Vagina (tissue), 2 donors: ENCODE measurements at regions not wholly inside any gene's neighbourhood (a gene's known extent, or its start where the extent isn't known, plus 50 kb on each side); places are given as distances from the start of the nearest gene placed in this dataset.

ENCODE experiments used
- DNase-seq, 2 donors: peaks; one replicate each; pipeline ENCODE4 v3.0.0-alpha.2; 2017; ENCODE audit errors: extremely low spot score in 2 of 2
- H3K27ac ChIP-seq: fragments of 200-600 bp; sonication (generic); one replicate; pipeline ENCODE4 v1.5.1; 2019
- H3K27me3 ChIP-seq: fragments of 200-600 bp; sonication (generic); one replicate; pipeline ENCODE4 v1.5.1; 2019
- H3K36me3 ChIP-seq, 2 donors: fragments of 200-600 bp; sonication (generic); one replicate each; pipeline ENCODE4 v1.5.1; 2017 to 2019
- H3K4me1 ChIP-seq: fragments of 200-600 bp; sonication (generic); one replicate; pipeline ENCODE4 v1.5.1; 2019
- H3K4me3 ChIP-seq, 2 donors: fragments of 200-600 bp; sonication (generic); 1 replicate in 1 of 2; 2 replicates in 1 of 2; pipeline ENCODE4 v1.5.1; 2016 to 2019
- H3K9me3 ChIP-seq: fragments of 200-600 bp; sonication (generic); one replicate; pipeline ENCODE4 v1.5.1; 2019
- POLR2A ChIP-seq, 2 donors: fragments of 450-650 bp; IDR thresholded peaks; one replicate each; pipeline ENCODE4 v1.6.1; 2017; ENCODE audit warnings: antibody characterized with exemption in 2 of 2, mild to moderate bottlenecking in 2 of 2, moderate library complexity in 2 of 2
- POLR2AphosphoS5 ChIP-seq, 2 donors: sonication (generic); formaldehyde crosslinking; IDR thresholded peaks; one replicate each; pipeline ENCODE4 v1.9.0; 2017; ENCODE audit warnings: antibody characterized with exemption in 2 of 2, mild to moderate bottlenecking in 2 of 2, low read depth in 1 of 2; ENCODE audit not compliant: insufficient read depth in 1 of 2
- intact Hi-C: fragments of 100-400 bp; cut with DNase I; formaldehyde crosslinking; loops from one replicate; pipeline ENCODE4 v1.15.1; 2023
- TF ChIP-seq, protein P1 (sequence below), 3 experiments: fragments of 450-650 bp in 2 of 3; fragments of 200-600 bp in 1 of 3; sonication (generic) in 1 of 3; IDR thresholded peaks; one replicate each; pipeline ENCODE4 v1.5.1; 2017 to 2019; ENCODE audit warnings: antibody characterized with exemption in 3 of 3, mild to moderate bottlenecking in 2 of 3, moderate library complexity in 2 of 3

DNA sequence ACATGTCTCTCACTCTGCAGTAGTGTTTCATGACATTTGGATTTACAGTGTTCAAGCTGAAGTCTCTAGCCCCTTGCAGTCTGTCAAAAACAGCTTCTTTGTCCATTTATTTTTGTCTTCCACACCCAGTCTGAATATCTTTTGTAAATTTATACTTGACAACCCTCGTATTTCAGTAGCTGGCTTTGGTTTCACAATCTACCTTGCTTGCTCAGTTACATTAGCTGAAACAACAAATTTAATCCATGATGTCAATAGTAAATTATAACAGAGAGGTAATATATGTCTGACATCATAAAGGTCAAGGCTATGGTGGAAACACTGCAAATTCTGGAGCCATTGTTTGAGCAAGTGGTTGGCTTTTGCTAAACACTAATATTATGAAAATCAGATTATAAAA lies 328.7 kb downstream of the MTX2 start:
- intact Hi-C loops, result no loop called here
- TF ChIP-seq POLR2AphosphoS5 (IDR thresholded peaks at IDR 0.05; ENCODE audit: insufficient read depth in 1 of 2, low read depth in 1 of 2) (no peak), POLR2A (IDR thresholded peaks at IDR 0.05) (no peak)
- no peak overlapping the region for H3K4me3 ChIP-seq
- H3K36me3 ChIP-seq, result no peaks in the 10 kb centered on the region
- no peaks in the 10 kb centered on the region for H3K9me3 ChIP-seq
- no peak overlapping the region for H3K27ac ChIP-seq
- H3K4me1 ChIP-seq, result no peaks in the 10 kb centered on the region
- no peak for DNase-seq
- no peaks in the 10 kb centered on the region for H3K27me3 ChIP-seq

DNA sequence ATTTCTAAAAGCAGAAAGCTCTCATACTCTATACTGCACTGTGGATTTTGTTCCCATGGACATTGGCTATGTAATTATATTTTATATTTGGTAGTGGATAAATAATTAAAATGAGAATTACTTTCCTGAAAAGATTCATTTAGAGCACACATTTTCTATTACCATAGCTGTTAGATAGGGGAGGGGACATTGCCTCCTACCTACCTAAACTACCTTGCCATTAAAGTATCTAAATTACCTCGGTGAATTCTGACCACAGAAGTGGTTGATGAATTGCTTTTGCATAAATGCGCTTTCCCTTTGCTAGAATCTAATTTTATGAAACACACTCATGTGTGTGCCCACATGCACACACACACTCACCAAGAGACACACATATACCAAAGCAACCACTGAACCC lies 329.1 kb downstream of the MTX2 start:
- no peaks in the 10 kb centered on the region for H3K27me3 ChIP-seq
- H3K4me1 ChIP-seq, result no peaks in the 10 kb centered on the region
- H3K27ac ChIP-seq, result no peak overlapping the region
- H3K9me3 ChIP-seq, result no peaks in the 10 kb centered on the region
- TF ChIP-seq, protein P1, sequence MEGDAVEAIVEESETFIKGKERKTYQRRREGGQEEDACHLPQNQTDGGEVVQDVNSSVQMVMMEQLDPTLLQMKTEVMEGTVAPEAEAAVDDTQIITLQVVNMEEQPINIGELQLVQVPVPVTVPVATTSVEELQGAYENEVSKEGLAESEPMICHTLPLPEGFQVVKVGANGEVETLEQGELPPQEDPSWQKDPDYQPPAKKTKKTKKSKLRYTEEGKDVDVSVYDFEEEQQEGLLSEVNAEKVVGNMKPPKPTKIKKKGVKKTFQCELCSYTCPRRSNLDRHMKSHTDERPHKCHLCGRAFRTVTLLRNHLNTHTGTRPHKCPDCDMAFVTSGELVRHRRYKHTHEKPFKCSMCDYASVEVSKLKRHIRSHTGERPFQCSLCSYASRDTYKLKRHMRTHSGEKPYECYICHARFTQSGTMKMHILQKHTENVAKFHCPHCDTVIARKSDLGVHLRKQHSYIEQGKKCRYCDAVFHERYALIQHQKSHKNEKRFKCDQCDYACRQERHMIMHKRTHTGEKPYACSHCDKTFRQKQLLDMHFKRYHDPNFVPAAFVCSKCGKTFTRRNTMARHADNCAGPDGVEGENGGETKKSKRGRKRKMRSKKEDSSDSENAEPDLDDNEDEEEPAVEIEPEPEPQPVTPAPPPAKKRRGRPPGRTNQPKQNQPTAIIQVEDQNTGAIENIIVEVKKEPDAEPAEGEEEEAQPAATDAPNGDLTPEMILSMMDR (IDR thresholded peaks at IDR 0.05), result no peak
- no peak for TF ChIP-seq POLR2A (IDR thresholded peaks at IDR 0.05)
- TF ChIP-seq POLR2AphosphoS5 (IDR thresholded peaks at IDR 0.05; ENCODE audit: insufficient read depth in 1 of 2, low read depth in 1 of 2), result no peak
- intact Hi-C loops, result no loop called here
- no peak overlapping the region for H3K4me3 ChIP-seq
- no peak for DNase-seq
- H3K36me3 ChIP-seq, result no peaks in the 10 kb centered on the region

DNA sequence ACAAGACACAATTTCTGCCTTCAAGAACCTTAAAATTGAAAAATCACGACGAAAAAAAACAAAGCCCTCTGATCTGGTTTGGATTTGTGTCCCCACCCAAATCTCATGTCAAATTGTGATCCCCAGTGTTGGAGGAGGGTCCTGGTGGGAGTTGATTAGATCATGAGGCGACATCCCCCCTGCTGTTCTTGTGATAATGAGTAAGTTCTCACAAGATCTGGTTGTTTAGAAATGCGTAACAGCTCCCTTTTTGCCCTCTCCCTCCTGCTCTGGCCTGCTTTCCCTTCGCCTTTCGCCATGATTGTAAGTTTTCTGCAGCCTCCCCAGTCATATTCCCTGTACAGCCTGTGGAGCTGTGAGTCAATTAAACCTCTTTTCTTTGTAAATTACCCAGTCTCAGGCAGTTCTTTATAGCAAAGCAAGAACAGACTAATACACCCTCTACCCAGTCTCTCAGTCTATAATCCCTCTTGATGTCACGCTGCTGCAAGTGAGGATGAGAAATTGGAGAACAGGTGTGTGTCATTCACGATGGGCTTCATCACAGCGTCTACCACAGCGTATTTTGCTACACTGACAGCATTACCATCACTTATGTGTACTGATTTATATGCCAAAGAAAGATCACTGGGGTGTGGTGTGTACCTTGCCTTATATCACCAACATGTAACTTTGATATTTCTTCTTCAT lies 330.7 kb downstream of the MTX2 start:
- intact Hi-C loops, result no loop called here
- no peaks in the 10 kb centered on the region for H3K27me3 ChIP-seq
- DNase-seq, result no peak
- no peak overlapping the region for H3K27ac ChIP-seq
- H3K4me1 ChIP-seq, result no peaks in the 10 kb centered on the region
- TF ChIP-seq POLR2A (IDR thresholded peaks at IDR 0.05), result no peak
- TF ChIP-seq, protein P1 (IDR thresholded peaks at IDR 0.05), result no peak
- TF ChIP-seq POLR2AphosphoS5 (IDR thresholded peaks at IDR 0.05; ENCODE audit: insufficient read depth in 1 of 2, low read depth in 1 of 2), result no peak
- H3K4me3 ChIP-seq, result no peak overlapping the region
- no peaks in the 10 kb centered on the region for H3K9me3 ChIP-seq
- H3K36me3 ChIP-seq, result no peaks in the 10 kb centered on the region

DNA sequence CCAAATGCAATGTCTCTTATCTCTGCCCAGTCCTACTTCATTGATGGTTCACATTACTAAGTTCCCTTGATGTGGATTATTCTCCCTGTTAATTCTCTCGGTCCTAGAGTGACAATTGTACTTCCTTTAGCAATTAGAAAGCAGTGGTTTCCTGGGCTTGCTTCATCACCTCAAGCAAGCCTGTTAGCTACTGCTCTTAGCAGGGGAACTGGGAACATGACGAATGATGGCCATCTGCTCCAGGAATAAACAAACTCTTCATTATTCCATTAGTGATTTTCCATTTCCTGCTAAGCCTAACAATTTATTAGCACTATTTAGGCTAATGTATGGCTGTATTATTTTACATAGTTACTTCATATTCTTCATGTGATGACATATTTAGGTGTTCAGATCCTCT lies 331.8 kb downstream of the MTX2 start:
- intact Hi-C loops, result no loop called here
- Histone ChIP-seq H3K9me3 (no peaks in the 10 kb centered on the region), H3K4me3 (no peak overlapping the region), H3K27ac (no peak overlapping the region), H3K4me1 (no peaks in the 10 kb centered on the region), H3K27me3 (no peaks in the 10 kb centered on the region), H3K36me3 (no peaks in the 10 kb centered on the region)
- DNase-seq, result no peak
- no peak for TF ChIP-seq POLR2A (IDR thresholded peaks at IDR 0.05)
- TF ChIP-seq POLR2AphosphoS5 (IDR thresholded peaks at IDR 0.05; ENCODE audit: insufficient read depth in 1 of 2, low read depth in 1 of 2), result no peak
- TF ChIP-seq, protein P1 (IDR thresholded peaks at IDR 0.05), result no peak

DNA sequence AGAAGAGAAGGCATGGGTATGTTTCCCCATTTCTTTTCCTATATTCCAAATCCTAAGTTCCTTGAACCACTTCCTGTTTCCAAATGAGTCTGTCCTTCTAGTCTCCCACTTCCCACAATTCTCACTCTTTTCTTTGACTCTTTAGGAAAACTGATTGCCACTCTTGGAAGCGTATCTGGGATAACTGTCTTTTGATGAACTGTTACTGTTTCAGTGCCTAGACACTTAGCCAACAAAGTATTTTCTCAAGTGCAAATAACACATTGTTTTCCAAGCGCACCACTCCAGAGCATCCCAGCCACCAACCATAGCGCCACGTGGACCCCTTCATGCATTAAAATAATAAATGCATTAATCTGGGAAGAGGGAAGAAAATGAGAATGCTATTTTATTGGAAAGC lies 342.8 kb downstream of the MTX2 start:
- no peaks in the 10 kb centered on the region for H3K36me3 ChIP-seq
- H3K27ac ChIP-seq, result no peak overlapping the region
- H3K9me3 ChIP-seq, result no peaks in the 10 kb centered on the region
- peaks cover 14% of the 10 kb centered on the region for H3K4me1 ChIP-seq
- intact Hi-C loops, result no loop called here
- TF ChIP-seq POLR2AphosphoS5 (IDR thresholded peaks at IDR 0.05; ENCODE audit: insufficient read depth in 1 of 2, low read depth in 1 of 2), result no peak
- TF ChIP-seq, protein P1 (IDR thresholded peaks at IDR 0.05), result no peak
- TF ChIP-seq POLR2A (IDR thresholded peaks at IDR 0.05), result no peak
- H3K27me3 ChIP-seq, result no peaks in the 10 kb centered on the region
- no peak overlapping the region for H3K4me3 ChIP-seq
- DNase-seq, result no peak
